NCI-H1930 (cell line): ENCODE measurements at regions not wholly inside any gene's neighbourhood (a gene's known extent, or its start where the extent isn't known, plus 50 kb on each side); places are given as distances from the start of the nearest gene placed in this dataset.
"Not testable (repeated sequence)": the region's sequence is repeated elsewhere in the genome, so short reads cannot be mapped to it uniquely, and the experiment has no call there.

Experiments
- DNase-seq, 2 experiments: peaks; one replicate each; lab custom pipeline; 2025; lab: John Stamatoyannopoulos, UW

DNA sequence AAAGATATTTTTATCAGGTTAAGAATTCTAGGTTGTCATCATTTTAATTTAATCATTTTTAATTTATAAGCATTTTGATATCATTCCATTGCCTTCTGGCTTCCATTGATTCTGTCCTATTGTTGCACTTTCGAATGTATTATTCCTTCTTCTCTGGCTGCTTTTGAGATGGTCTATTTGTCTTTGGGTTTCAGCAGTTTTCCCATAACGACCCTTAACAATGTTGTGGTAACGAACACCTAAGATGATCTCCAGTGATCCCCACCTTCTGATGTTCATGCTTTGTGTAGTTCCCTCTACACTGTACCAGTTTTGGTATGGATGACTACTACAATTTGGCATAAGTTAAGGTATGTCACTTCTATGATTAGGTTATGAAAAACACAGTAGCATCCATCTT, 59.9 kb downstream of the MINAR1 start:
- DNase-seq = no peak

DNA sequence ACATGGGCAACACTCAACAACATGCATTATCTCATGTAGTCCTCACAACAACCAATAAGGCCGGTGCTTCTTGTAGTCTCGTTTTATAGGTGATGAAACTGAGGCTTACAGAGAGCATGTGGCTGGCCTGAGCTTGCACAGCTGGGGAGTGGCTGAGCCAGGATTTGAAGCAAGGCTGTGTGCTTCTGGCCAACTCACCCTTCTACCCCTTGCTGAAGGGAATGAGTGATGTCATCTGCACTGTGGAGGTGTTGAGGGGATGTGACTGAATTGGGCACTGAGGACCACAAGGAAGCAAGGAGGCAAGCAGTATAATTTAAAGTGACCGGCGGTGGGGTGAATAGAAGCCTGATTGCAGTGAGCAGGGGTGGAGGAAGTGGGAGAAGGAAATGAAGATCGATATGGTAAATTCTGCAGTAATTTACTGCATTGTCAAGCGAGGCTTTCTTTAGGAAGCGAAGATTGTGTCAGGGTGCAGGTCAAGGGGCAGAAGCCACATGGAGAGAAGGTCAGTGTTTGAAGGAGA, 62.3 kb downstream of the MINAR1 start:
- DNase-seq = no peak

DNA sequence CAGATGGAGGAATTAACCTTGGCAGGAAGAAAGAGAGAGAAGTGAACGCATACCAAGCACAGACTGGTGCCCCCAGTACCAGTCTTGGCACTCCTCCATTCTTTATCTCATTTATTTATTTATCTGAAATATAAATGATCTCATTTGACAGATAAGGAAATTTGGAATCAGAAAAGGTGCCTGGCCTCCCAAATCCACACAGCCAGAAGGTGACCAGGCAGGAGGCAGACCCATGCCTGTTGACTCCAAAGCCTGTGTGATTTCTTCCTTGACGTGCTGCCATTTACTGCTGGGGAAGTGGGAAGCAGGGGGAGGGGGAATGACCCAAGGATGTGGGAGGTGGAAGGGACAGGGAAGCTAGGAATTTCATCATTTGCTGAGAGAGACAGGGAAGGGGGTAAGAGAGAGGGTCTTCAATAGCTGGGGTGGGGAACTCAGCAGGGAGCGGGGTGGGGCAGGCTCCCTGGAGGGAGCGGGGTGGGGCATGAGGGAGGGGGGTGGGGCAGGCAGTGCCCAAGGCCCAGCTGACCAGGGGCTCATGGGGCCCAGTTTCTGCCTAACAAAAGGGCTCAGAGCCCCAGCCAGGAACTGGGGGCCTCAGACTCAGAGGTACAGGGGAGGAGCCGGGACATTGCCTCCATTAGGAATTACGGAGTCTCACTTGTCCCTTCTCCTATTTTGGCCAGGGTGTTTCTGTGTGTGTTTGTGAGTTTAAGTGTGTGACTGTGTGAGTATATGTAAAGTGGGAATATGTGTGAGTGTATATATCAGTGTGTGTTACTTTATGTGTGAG, 63.0 kb downstream of the MINAR1 start:
- no peak for DNase-seq

DNA sequence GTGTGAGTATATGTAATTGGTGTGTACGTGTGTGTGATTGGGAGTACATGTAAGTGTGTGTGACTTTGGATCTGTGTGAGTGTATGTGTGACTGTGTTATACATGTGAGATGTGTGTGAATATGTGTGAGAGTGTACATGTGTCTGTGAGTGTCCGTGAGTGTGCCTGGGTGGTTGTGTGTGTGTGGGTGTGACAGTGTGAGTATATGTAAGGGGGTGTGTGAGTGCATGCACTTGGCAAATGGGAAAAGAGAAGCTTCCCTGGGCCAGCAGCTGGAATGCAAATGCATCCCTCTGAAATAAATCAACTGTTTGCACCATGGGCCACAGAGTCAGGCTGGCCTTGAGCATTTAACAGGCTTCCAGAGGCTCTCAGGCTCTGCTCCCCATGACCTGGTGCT, 63.6 kb downstream of the MINAR1 start:
- no peak for DNase-seq

DNA sequence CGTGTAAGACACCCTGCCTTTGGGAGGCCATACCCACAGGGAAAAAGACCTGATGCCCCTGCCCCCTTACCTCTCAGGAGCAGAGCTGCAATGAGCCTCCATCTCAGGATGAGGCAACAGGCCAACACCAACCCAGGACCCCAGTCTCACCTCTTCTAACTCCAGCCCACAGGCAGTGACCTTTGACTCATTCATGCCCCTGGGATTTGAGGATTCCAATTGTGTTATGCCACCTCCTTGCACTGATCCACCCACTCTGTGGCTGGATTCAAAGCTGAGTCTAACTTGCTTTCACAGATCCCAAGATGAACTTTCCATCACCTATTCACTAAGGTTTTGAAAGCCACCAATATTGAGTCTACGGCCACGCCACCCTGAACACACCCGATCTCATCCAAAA, 64.7 kb downstream of the MINAR1 start:
- DNase-seq = no peak

DNA sequence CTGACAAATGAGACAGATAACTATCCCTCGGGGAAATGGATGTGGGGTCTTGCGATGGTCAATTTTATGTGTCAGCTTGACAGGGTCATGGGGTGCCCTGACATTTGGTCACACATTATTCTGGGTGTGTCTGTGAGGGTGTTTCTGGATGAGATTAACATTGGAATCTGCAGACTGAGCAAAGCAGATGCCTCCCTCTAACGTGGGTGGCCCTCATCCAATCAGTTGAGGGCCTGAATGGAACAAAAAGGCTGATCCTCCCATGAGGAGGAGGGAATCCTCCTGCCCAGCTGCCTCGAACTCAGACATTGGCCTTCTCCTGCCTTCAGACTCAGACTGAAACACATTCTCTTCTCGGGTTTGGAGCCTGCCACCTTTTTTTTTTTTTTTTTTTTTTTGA, 69.0 kb downstream of the MINAR1 start:
- DNase-seq = no peak

DNA sequence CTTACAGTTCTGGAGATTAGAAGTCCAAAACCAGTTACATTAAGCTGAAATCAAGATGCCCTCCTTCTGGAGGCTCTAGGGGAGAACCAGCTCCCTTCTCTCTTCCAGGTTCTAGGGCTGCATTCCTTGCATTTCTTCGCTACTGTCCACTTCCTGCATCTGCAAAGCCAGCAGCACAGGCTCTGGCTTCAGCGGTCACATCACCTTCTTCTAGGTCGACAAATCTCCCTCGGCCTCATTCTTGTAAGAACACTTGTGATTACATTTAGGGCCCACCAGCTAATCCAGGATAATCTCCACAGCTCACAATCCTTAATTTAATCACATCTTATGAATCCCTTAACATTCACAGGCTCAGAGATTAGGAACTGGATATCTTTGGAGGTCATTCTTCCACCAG, 73.8 kb downstream of the MINAR1 start:
- DNase-seq = no peak

DNA sequence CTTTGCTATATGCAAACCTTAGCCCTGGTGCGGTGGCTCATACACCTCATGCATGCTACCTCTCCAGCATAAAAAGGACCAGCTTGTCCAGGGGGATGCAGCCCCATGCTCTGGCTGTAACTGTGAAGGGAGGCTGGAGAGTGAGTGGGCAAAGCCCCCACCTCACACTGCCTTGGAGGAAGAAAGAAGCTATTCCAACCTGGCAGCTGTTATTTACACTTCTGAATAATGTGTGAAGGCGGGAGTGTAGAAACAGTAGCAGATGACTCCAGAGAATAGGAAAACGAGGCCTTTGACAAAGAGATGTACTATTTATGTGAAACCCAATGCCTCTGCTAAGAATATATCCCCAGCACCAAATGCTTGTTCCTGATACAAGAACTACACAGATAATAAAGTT, 80.7 kb downstream of the MINAR1 start:
- not testable (repeated sequence) for DNase-seq

DNA sequence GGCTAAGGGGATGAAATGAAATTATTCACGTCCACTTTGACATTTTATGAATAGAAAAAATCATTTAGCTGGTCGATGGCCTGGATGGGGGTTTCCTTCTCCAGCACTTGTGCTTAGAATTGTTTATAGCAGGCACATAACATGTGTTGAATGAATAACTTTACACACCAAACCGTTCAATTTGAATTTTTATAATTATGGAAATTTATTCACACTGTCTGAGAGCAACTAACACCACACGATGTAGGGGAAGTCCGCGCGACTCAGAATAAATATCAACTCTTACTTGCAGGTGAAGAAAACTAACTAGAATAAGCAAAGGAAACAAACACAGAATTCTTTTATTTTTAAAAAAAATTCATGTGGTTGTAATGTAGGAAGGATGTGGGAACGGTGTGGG, 81.3 kb downstream of the MINAR1 start:
- no peak for DNase-seq

DNA sequence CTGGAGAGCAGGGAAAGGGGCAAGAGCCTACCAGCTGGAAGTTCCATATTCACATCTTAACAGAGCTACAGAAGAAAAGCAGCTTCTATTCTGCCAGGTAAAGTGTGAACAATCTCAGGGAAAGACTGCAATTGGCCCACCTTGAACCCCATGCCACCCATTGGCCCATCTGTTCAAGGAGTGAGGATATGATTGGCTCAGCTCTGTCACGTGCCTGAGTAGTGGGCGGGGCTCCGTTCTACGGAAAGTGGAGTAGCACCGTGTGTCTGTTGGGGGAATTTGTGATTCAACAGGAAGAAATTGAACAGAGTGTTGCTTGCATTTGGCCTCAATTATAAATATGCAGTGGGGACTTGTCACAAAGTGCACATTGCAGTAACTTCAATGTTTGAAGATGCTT, 81.8 kb downstream of the MINAR1 start:
- DNase-seq = no peak

DNA sequence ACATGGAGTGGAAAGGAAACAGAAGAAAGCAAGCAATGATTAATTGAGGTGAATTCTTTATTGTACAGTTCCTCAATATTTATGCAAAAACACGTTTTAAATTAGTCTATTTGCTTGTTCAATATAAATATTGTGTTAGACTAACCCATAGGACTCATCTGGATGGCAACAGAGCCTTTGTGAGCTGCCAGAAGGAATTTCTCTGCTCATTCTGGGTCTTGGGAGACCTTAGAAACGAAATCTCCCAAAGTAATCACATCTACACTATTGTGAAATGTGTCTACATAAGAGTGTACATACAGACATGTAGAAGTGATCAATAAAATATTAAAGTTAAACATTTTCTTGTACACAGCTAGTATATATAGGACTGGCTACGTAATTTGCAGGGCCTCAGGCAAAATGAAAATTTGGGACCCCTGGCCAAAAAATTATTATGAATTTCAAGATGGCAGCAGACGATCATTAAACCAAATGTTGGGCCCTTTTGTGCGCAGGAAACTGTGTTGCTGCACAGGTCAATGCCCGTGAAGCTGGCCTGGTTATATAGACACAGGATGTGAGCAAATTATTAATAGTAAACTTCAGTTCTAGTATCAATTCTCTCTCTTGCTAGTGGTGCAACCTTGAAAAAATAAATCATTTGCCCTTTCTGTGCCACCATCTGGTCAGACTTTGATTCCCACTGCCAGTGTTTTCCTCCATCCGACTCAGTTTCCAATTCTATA, 83.3 kb downstream of the MINAR1 start:
- no peak for DNase-seq

DNA sequence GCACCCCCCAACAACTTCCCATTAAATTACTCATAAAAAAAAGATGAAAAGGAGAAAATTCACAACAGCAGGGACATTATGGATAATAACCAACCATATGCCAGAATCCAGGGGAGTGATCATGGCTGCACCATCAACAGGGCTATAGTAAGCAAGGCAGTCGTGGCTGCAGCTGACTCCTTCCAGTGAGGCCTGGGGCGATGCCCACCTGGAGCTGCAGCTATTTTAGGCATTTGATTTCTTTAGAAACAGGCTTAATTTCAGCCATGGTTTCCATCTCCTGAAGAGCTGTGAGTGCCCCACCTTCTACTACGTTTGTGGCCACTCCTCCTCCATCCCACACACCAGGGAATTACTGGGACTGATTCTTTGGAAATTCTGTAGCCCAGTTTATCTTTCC, 84.0 kb downstream of the MINAR1 start:
- DNase-seq = no peak

DNA sequence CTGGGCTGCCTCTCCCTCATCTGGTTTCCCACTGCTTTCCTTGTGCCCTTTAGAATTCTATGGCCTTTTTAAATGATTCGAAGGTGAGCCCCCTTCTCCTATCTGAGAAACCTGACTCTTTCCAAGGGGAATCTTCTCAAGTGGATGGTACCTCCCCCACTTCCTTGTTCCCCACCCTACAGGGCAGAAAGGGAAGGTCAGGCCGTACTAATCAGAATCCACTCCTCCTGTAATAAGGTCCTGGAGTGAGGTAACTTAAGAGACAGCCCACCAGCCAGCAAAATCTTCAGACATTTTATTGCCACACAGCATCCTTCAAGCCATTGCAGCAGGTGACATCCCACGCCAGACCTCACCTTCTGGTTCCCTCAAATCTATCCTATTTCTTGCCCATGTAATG, 84.5 kb downstream of the MINAR1 start:
- no peak for DNase-seq

DNA sequence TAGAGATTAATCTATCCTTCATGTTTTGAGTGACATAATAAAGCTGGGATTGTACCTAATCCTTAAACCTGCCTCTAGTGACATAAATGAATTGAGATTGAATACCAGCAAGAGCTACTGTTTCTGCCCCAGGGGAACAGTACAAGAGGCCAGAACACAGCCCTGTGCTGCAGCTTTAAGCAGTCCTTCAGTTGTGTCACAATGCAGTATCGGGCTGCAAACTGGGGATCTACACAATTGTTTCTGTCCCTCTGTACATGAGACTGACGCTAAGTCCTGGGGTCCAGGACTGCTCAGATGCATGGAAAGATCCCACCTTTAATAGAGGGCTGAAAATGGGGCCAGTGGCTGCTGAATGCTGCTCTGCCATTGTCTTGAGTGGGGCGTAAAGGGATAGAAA, 87.5 kb downstream of the MINAR1 start:
- no peak for DNase-seq

DNA sequence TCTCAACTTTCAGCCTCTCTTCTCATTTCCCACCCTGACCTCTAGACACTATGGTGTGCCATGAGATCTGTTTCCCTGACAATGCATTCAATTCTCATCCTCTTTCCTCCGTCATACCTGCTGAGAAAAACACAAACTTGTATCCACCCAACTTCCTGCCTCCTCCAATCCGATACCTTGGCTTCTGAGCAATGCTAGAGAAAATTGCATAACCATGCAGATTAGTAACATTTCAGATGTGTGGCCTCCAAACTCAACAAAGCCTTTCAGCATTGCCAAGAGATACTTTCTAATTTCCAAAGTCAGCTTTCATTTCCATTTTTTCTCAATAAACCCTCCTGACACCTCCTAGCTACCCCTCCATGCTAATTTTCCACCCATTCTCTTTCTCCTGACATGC, 88.5 kb downstream of the MINAR1 start:
- DNase-seq = no peak

DNA sequence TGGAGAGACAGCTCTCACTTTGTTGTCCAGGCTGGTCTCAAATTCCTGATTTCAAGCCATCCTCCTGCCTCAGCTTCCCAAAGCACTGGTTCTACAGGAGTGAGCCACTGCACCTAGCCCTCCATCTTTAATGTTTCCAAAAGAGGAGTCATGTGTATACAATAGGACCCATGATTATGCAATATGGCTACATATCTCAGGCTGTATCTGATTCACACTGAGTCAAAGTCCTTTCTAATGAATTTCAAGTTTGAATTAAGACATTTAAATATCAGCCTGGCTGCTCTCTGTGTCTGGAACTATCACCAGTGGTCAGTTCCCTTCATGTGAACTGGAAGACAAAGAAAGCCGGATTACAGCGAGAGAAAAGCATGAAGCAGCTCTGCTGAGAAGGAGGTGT, 90.5 kb downstream of the MINAR1 start:
- DNase-seq = no peak

DNA sequence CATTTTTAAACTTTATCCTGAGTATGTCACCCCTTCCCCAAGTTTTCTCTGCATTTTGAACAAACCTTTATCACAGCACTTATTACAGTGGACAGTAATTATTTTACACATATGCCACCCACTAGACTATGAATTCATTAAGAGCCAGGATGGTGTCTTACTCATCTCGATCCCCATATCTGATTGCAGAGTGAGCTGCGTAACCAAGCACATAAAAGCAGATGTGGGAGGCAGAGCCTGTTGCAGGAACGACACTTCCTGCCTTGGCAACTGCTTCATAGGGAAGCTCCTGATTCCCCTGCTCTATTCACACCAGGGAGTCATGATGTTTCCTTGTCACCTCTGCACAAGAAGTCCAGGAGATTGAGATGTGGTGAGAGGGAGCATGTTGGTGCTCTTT, 91.1 kb downstream of the MINAR1 start:
- DNase-seq = no peak

DNA sequence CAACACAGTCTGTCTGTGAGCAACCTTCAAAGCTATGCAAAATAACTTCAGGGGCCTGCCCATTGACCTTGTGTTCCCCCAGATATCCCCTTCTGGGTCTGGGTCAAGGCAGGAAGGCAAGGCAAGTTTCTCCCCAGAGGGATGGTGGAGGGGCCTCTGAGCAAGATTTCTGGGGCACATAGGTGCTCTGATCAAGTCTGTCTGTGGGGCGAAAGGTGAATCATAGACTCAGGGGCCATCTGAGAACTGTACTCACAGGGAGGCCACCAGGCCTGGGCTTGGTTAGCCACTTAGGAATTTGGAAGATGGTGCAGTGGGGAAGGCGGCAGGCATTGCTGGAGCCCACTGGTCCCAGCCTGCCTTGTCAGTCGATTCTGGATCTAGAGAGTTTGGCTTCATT, 92.4 kb downstream of the MINAR1 start:
- no peak for DNase-seq

DNA sequence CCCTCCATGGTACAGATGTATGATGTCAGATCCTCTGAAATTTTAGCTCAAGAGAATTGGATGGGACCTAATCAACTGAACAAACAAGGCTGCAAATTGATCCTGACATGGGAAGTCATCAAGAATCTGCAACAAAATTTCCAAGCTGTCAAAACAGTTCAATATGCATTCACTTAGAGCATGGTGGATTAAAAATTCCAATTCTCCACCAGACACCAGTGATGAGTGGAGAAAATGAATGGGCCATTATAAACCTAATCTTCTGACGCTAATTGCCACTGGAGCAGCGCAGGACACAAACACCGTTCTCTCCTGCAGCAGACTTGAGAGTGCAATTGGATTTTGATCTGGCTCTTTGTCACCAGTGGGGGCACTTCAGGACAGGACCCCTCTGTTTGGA, 94.2 kb downstream of the MINAR1 start:
- DNase-seq = no peak

DNA sequence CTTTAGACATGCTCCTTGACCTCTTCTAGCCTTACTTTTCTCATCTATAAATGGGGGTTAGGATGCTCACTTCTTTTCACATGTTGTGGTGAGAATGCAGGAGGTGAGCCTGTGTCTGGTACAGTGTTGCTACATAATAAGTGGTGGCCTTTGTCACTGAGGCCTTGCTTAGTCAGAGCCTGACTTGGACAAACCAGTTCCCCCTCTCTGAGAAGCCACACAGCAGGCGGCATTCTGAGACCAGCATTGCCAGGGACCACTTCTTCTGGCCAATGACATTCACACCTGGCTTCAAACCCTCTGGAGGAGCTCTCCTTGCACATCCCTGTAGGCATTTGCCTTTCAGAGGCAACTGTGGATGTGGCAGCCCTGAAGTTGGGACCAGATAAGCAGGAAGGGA, 95.7 kb downstream of the MINAR1 start:
- DNase-seq = no peak

DNA sequence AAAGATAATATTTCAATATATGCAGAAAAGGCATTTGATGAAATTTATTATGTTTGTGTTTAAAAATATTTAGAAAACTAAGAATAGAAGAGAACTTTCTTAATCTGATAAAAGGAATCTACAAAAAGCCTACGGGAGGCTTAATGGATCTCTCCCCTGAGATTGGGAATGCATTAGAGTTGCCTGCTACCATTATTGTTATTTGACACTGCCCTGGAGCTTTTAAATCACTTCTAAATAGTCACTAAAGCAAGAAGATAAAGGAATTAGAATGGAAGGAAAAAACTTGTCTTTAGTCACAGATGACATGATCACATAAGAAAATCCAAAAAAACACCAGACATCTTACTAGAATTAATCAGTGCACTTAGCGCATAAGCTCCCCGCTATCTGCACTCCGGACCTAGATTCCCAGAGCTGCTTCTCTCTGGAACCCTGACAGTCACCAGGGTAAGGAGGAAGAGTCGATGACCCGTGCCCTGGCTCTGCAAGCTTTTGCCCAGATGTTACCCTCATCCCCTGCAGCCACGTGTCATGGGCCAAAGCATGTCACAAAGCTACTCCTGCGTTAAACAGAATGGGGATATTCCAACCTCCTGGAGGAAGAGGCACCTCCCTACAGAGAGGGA, 97.1 kb downstream of the MINAR1 start:
- DNase-seq = no peak

DNA sequence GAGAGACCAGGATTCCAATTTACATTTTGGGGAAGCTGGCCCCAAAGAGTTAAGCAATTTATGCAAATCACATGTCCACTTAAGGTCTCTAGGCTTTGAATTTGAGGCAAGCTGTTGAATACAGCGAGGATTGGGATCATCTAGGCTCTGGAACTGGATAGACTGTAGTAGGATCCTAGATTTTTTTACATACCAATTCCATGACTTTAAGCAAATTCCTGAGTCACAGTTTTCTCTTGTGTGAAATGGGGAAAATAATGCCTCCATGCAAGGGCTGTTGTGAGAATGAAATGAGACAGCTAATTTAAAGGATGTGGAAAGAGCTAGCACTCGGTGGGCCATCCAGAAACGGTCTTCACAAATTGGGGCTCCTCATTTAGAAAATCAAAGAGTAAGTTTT, 103.4 kb downstream of the MINAR1 start:
- DNase-seq = no peak

DNA sequence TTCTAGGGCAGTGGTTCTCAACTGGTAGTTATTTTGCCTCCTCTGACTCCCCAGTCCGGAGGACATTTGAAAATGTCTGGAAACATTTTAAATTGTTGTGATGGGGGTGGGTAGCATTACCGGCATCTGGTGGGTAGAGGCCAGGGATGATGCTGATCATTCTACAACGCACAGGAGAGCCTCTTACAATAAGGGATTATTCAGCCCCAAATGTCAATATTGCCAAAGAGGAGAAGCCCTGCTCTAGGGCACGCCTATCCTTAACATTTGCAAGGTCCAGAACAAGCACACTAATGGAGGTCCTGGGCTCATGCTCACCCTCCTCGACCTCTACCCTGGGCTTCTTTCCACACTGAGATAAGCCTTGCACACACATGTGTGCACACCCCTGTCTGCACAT, 106.4 kb downstream of the MINAR1 start:
- DNase-seq = no peak
